ENCODE measurements at regions not wholly inside any gene's neighbourhood (a gene's known extent, or its start where the extent isn't known, plus 50 kb on each side); places are given as distances from the start of the nearest gene placed in this dataset.

DNA sequence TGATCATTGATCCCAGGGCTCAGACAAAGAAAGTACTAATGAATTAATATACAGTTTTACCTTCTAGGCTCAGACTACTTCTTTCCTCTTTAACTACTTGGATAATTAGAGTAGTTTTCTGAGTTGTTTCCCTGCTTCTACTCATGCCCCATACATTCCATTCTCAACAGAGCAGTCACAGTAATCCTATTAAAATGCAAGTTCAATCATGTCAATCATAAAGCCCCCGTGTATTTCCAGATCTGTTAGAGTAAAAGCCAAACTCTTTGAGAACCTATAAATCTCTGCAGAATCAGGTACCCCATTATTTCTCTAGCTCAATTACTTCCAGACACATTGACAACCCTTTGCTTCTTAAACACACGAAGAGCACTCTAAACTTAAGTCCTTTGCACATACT, 242.1 kb upstream of the PRMT6 start:
- TF ChIP-seq POLR2AphosphoS5 (IDR thresholded peaks at IDR 0.05; ENCODE audit: low read depth, low read length) (no peak), PAX5 (IDR thresholded peaks at IDR 0.05; ENCODE audit: insufficient read depth, low read length, severe bottlenecking) (no peak), POLR2A (IDR thresholded peaks at IDR 0.05; ENCODE audit: low read depth, low read length) (no peak), TAF1 (IDR thresholded peaks at IDR 0.05; ENCODE audit: low read depth, low read length) (no peak)
